Endothelial cell of umbilical vein (primary cell): ENCODE measurements at regions not wholly inside any gene's neighbourhood (a gene's known extent, or its start where the extent isn't known, plus 50 kb on each side); places are given as distances from the start of the nearest gene placed in this dataset.

ENCODE experiments used
- BruUV-seq: library from RNA; stranded (reverse); fragments of 400-500 nt; replicated peaks from 2 replicates; lab custom pipeline; 2021; lab: Mats Ljungman, UMichigan
- CTCF ChIA-PET: fragments of 300-600, 350-600 bp; sonication (Branson Sonifier 250); formaldehyde crosslinking; loops from one replicate; lab custom pipeline; 2021; ENCODE audit warnings: antibody characterized with exemption, inconsistent platforms; lab: Charles Lee
- POLR2A ChIA-PET: fragments of 300-600, 350-600 bp; sonication (Branson Sonifier 250); formaldehyde crosslinking; loops from one replicate; lab custom pipeline; 2021; ENCODE audit warnings: antibody characterized with exemption, inconsistent platforms; lab: Charles Lee
- DNase-seq: peaks from one replicate; pipeline ENCODE4 v3.0.0-alpha.2; 2011; ENCODE audit warnings: low read depth, low spot score
- FAIRE-seq: peaks from 2 replicates; lab custom pipeline; 2011; peaks lifted over from hg19 to GRCh38; lab: Jason Lieb, UNC
- H2AFZ ChIP-seq: 2 replicates; pipeline ENCODE4 v1.6.0; 2012; ENCODE audit warnings: low read depth, low read length, control low read depth, inconsistent platforms
- H3K27ac ChIP-seq: 2 replicates; pipeline ENCODE4 v1.5.1; 2011; ENCODE audit warnings: low read depth, mild to moderate bottlenecking, control low read depth, low read length, moderate library complexity; ENCODE audit not compliant: insufficient read depth
- H3K27me3 ChIP-seq, 2 experiments: 2 replicates each; pipeline versions ENCODE4 v1.6.0 to v1.6.1; 2011; ENCODE audit warnings: low read length in 2 of 2, mixed read lengths in 1 of 2; ENCODE audit not compliant: control insufficient read depth in 2 of 2, insufficient read depth in 2 of 2
- H3K36me3 ChIP-seq, 2 experiments: 2 replicates in 1 of 2; 3 replicates in 1 of 2; pipeline ENCODE4 v1.5.1; 2011; ENCODE audit warnings: low read length in 2 of 2, mild to moderate bottlenecking in 1 of 2, moderate library complexity in 1 of 2; ENCODE audit not compliant: control insufficient read depth in 2 of 2, insufficient read depth in 2 of 2; ENCODE audit errors: extremely low read depth in 1 of 2
- H3K4me1 ChIP-seq: 3 replicates; pipeline ENCODE4 v1.5.1; 2011; ENCODE audit warnings: mild to moderate bottlenecking, low read length; ENCODE audit not compliant: control insufficient read depth, insufficient read depth; ENCODE audit errors: extremely low read depth
- H3K4me2 ChIP-seq: 2 replicates; pipeline ENCODE4 v1.6.1; 2011; ENCODE audit warnings: low read length, control low read depth, mixed read lengths; ENCODE audit not compliant: insufficient read depth
- H3K4me3 ChIP-seq, 3 experiments: fragments of 200-600 bp in 1 of 3; sonication (generic), shearing (Covaris generic) in 1 of 3; replicated peaks in 1 of 3; 2 replicates each; pipeline ENCODE4 v1.5.1; 2011 to 2016; ENCODE audit warnings: control low read depth in 3 of 3, low read length in 3 of 3, mild to moderate bottlenecking in 2 of 3, inconsistent platforms in 1 of 3, low read depth in 1 of 3, moderate library complexity in 1 of 3; ENCODE audit not compliant: insufficient read depth in 1 of 3
- H3K79me2 ChIP-seq: 2 replicates; pipeline ENCODE4 v1.6.0; 2012; ENCODE audit warnings: low read length, inconsistent platforms; ENCODE audit not compliant: control insufficient read depth, insufficient read depth
- H3K9ac ChIP-seq: replicated peaks from 2 replicates; pipeline ENCODE3; 2011; ENCODE audit warnings: low read length, control low read depth; ENCODE audit not compliant: insufficient read depth; ENCODE audit errors: extremely low read depth
- H3K9me1 ChIP-seq: replicated peaks from 3 replicates; pipeline ENCODE4 v1.6.0; 2011; ENCODE audit warnings: mild to moderate bottlenecking, low read length; ENCODE audit not compliant: control insufficient read depth, insufficient read depth; ENCODE audit errors: extremely low read depth
- H3K9me3 ChIP-seq: replicated peaks from 2 replicates; pipeline ENCODE4 v1.5.1; 2012; ENCODE audit warnings: low read length, inconsistent platforms; ENCODE audit not compliant: control insufficient read depth, insufficient read depth
- H4K20me1 ChIP-seq: replicated peaks from 2 replicates; pipeline ENCODE3; 2011; ENCODE audit warnings: mild to moderate bottlenecking, low read length; ENCODE audit not compliant: control insufficient read depth, insufficient read depth; ENCODE audit errors: extremely low read depth
- EZH2 ChIP-seq: IDR thresholded peaks from 2 replicates; pipeline ENCODE4 v1.6.1; 2012; ENCODE audit warnings: borderline replicate concordance, low read depth, mild to moderate bottlenecking, moderate library complexity, low read length, inconsistent platforms; ENCODE audit not compliant: severe bottlenecking
- FOS ChIP-seq: IDR thresholded peaks from 2 replicates; pipeline ENCODE4 v1.6.1; 2011; ENCODE audit warnings: mild to moderate bottlenecking, low read length, moderate library complexity, borderline replicate concordance; ENCODE audit not compliant: insufficient read depth
- GATA2 ChIP-seq: IDR thresholded peaks from 2 replicates; pipeline ENCODE4 v1.7.0; 2011; ENCODE audit warnings: low read depth, mild to moderate bottlenecking, moderate library complexity, mixed read lengths, low read length; ENCODE audit not compliant: insufficient read length, insufficient read depth
- JUN ChIP-seq: IDR thresholded peaks from 2 replicates; pipeline ENCODE4 v1.6.1; 2011; ENCODE audit warnings: borderline replicate concordance, low read depth; ENCODE audit not compliant: insufficient read length, insufficient read depth
- MYC ChIP-seq: IDR thresholded peaks from one replicate; pipeline ENCODE4 v1.6.1; 2011; ENCODE audit warnings: mild to moderate bottlenecking, low read depth, low read length
- POLR2A ChIP-seq: IDR thresholded peaks from 2 replicates; pipeline ENCODE4 v1.6.1; 2012; ENCODE audit warnings: low read depth, mild to moderate bottlenecking, control low read depth, low read length
- POLR2AphosphoS5 ChIP-seq: IDR thresholded peaks from 2 replicates; pipeline ENCODE4 v1.6.1; 2012; ENCODE audit warnings: low read depth, mild to moderate bottlenecking, control low read depth, low read length, moderate library complexity; ENCODE audit not compliant: insufficient read depth
- dilution Hi-C: fragments of 300-500 bp; cut with MboI; formaldehyde crosslinking; loops from one replicate; pipeline ENCODE4 v1.15.0; 2019; ENCODE audit warnings: low sequenced_read_pairs; ENCODE audit not compliant: extremely low pct_ligation_motif_present
- intact Hi-C: fragments of 100-400 bp; cut with micrococcal nuclease; formaldehyde crosslinking; loops from one replicate; pipeline ENCODE4 v1.10.0; 2022
- TF ChIP-seq, protein P1 (sequence below): IDR thresholded peaks from 2 replicates; pipeline ENCODE4 v1.6.1; 2011; ENCODE audit not compliant: insufficient read depth, insufficient read length
- TF ChIP-seq, protein P2 (sequence below), 2 donors: IDR thresholded peaks; 1 replicate in 1 of 2; 2 replicates in 1 of 2; pipeline ENCODE4 v1.5.1; 2011; ENCODE audit warnings: low read length in 2 of 2, mild to moderate bottlenecking in 2 of 2, moderate library complexity in 2 of 2, control low read depth in 1 of 2, inconsistent platforms in 1 of 2, low read depth in 1 of 2; ENCODE audit not compliant: insufficient read depth in 1 of 2; ENCODE audit errors: extremely low read depth in 1 of 2

DNA sequence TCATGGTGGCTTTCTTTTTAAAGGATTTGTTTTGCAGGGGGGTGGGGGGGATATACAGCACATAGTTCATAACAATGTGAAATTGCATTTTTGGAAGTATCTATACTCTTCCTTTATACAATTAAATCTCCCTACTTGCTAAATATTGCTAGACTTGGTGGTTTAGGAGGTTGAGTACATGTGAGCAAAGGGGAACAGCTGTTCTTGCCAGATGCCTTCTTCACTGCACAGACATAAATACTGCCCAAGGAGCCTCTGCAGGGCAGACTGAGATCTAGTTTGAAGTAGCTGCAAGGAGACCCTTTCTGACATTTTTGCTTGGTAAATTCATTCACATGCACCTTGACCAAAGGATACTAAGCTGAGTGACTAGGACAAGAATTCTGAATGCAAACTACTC lies 228.6 kb upstream of the IL12A start:
- Histone ChIP-seq H3K9me3 (no peaks in the 10 kb centered on the region), H3K4me2 (no peak overlapping the region), H3K4me3 (no peak overlapping the region), H4K20me1 (no peaks in the 10 kb centered on the region), H2AFZ (no peak overlapping the region), H3K9me1 (no peaks in the 10 kb centered on the region), H3K9ac (no peak overlapping the region), H3K4me1 (peaks cover 17% of the 10 kb centered on the region), H3K79me2 (peaks cover 3% of the 10 kb centered on the region), H3K36me3 (no peaks in the 10 kb centered on the region), H3K27ac (no peak overlapping the region), H3K27me3 (no peaks in the 10 kb centered on the region)
- ChIA-PET CTCF (interaction anchor here (1.3 to 4.1 kb wide), 3 partner anchors 15 to 45 kb away, joined by 3 to 21 read pairs (median 11); no protein-coding TSS in a partner anchor), POLR2A (no interaction called here)
- no TSS peak for BruUV-seq
- intact Hi-C loops (loop anchor here (10.0 kb wide), 3 partner anchors 805 to 1105 kb away; partner anchors contain the start of gene KPNA4), dilution Hi-C loops (no loop called here)
- TF ChIP-seq GATA2 (no peak), POLR2AphosphoS5 (no peak), MYC (no peak), FOS (no peak), POLR2A (no peak), JUN (no peak), EZH2 (no peak)
- TF ChIP-seq, protein P1, sequence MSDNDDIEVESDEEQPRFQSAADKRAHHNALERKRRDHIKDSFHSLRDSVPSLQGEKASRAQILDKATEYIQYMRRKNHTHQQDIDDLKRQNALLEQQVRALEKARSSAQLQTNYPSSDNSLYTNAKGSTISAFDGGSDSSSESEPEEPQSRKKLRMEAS, result no peak
- TF ChIP-seq, protein P2, sequence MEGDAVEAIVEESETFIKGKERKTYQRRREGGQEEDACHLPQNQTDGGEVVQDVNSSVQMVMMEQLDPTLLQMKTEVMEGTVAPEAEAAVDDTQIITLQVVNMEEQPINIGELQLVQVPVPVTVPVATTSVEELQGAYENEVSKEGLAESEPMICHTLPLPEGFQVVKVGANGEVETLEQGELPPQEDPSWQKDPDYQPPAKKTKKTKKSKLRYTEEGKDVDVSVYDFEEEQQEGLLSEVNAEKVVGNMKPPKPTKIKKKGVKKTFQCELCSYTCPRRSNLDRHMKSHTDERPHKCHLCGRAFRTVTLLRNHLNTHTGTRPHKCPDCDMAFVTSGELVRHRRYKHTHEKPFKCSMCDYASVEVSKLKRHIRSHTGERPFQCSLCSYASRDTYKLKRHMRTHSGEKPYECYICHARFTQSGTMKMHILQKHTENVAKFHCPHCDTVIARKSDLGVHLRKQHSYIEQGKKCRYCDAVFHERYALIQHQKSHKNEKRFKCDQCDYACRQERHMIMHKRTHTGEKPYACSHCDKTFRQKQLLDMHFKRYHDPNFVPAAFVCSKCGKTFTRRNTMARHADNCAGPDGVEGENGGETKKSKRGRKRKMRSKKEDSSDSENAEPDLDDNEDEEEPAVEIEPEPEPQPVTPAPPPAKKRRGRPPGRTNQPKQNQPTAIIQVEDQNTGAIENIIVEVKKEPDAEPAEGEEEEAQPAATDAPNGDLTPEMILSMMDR (IDR thresholded peaks at IDR 0.05; ENCODE audit: extremely low read depth in 1 of 2, insufficient read depth in 1 of 2, low read depth in 1 of 2, low read length in 2 of 2), result no peak
- DNase-seq, result no peak
- FAIRE-seq, result peak; percentile 18
